Activated T-helper 2 cell treated with anti-CD3 and anti-CD28 coated beads, Interferon-gamma antibody, Interleukin-2, Interleukin-4, amounts not matched to agents 10 μg/mL and 5 μg/mL and 100 μg/mL, durations not matched to agents 14 hours and 24 hours and 36 hours (primary cell): ENCODE measurements at regions not wholly inside any gene's neighbourhood (a gene's known extent, or its start where the extent isn't known, plus 50 kb on each side); places are given as distances from the start of the nearest gene placed in this dataset.

ENCODE experiments used
- DNase-seq: peaks from one replicate; pipeline ENCODE4 v3.0.0; 2021; ENCODE audit warnings: low spot score
- H3K27ac Mint-ChIP-seq: one replicate; pipeline ENCODE4 v1.8.0; 2021; ENCODE audit warnings: mixed read lengths
- H3K27me3 Mint-ChIP-seq: one replicate; pipeline ENCODE4 v1.8.0; 2021; ENCODE audit warnings: low read depth, mixed read lengths
- H3K36me3 Mint-ChIP-seq: one replicate; pipeline ENCODE4 v1.8.0; 2021; ENCODE audit warnings: low read depth, mixed read lengths
- H3K4me1 Mint-ChIP-seq: one replicate; pipeline ENCODE4 v1.8.0; 2021; ENCODE audit warnings: low read depth, mixed read lengths
- H3K4me3 Mint-ChIP-seq: one replicate; pipeline ENCODE4 v1.8.0; 2021; ENCODE audit warnings: low read depth, mild to moderate bottlenecking, moderate library complexity, mixed read lengths
- H3K9me3 Mint-ChIP-seq: one replicate; pipeline ENCODE4 v1.8.0; 2021; ENCODE audit warnings: mixed read lengths
- intact Hi-C: fragments of 100-400 bp; cut with micrococcal nuclease; formaldehyde crosslinking; loops from one replicate; pipeline ENCODE4 v1.15.1; 2023

GRCh38 chr13:72657379-72657778 is 70.0 kb downstream of the MZT1 start:
- Mint-ChIP-seq H3K36me3 (no peaks in the 10 kb centered on the region), H3K27ac (no peak overlapping the region), H3K27me3 (peaks cover 4% of the 10 kb centered on the region), H3K9me3 (no peaks in the 10 kb centered on the region), H3K4me3 (no peak overlapping the region), H3K4me1 (no peaks in the 10 kb centered on the region)
- no peak for DNase-seq
- intact Hi-C loops = no loop called here

- Mint-ChIP-seq H3K27ac (no peak overlapping the region), H3K27me3 (peaks cover 6% of the 10 kb centered on the region), H3K36me3 (no peaks in the 10 kb centered on the region), H3K9me3 (no peaks in the 10 kb centered on the region), H3K4me3 (no peak overlapping the region), H3K4me1 (no peaks in the 10 kb centered on the region)
- DNase-seq = no peak
- intact Hi-C loops = no loop called here
Measured at GRCh38 chr13:72656357-72656756, 71.1 kb downstream of the MZT1 start.

- Mint-ChIP-seq H3K27me3 (peaks cover 11% of the 10 kb centered on the region), H3K4me3 (no peak overlapping the region), H3K27ac (no peak overlapping the region), H3K4me1 (no peaks in the 10 kb centered on the region), H3K9me3 (no peaks in the 10 kb centered on the region), H3K36me3 (no peaks in the 10 kb centered on the region)
- no peak for DNase-seq
- intact Hi-C loops = no loop called here
Measured at GRCh38 chr13:72653506-72653905, 73.9 kb downstream of the MZT1 start.

GRCh38 chr13:72652681-72653080 is 74.7 kb downstream of the MZT1 start:
- intact Hi-C loops = no loop called here
- Mint-ChIP-seq H3K4me1 (no peaks in the 10 kb centered on the region), H3K36me3 (no peaks in the 10 kb centered on the region), H3K27me3 (peaks cover 11% of the 10 kb centered on the region), H3K27ac (no peak overlapping the region), H3K9me3 (no peaks in the 10 kb centered on the region), H3K4me3 (no peak overlapping the region)
- DNase-seq = no peak

GRCh38 chr13:72651144-72651543 is 76.3 kb downstream of the MZT1 start:
- Mint-ChIP-seq H3K4me1 (no peaks in the 10 kb centered on the region), H3K4me3 (no peak overlapping the region), H3K27ac (no peak overlapping the region), H3K9me3 (no peaks in the 10 kb centered on the region), H3K27me3 (peaks cover 14% of the 10 kb centered on the region), H3K36me3 (no peaks in the 10 kb centered on the region)
- DNase-seq = no peak
- intact Hi-C loops = no loop called here

- Mint-ChIP-seq H3K27ac (no peak overlapping the region), H3K4me1 (no peaks in the 10 kb centered on the region), H3K36me3 (no peaks in the 10 kb centered on the region), H3K27me3 (peaks cover 14% of the 10 kb centered on the region), H3K4me3 (no peak overlapping the region), H3K9me3 (no peaks in the 10 kb centered on the region)
- no peak for DNase-seq
- intact Hi-C loops = no loop called here
Measured at GRCh38 chr13:72650051-72650700, 77.3 kb downstream of the MZT1 start.

GRCh38 chr13:72648513-72649065 is 78.8 kb downstream of the MZT1 start:
- no peak for DNase-seq
- Mint-ChIP-seq H3K4me3 (no peak overlapping the region), H3K4me1 (no peaks in the 10 kb centered on the region), H3K27me3 (peaks cover 13% of the 10 kb centered on the region), H3K9me3 (no peaks in the 10 kb centered on the region), H3K36me3 (no peaks in the 10 kb centered on the region), H3K27ac (no peak overlapping the region)
- intact Hi-C loops = no loop called here

- no peak for DNase-seq
- Mint-ChIP-seq H3K27ac (no peak overlapping the region), H3K27me3 (peaks cover 11% of the 10 kb centered on the region), H3K4me3 (no peak overlapping the region), H3K9me3 (no peaks in the 10 kb centered on the region), H3K4me1 (no peaks in the 10 kb centered on the region), H3K36me3 (no peaks in the 10 kb centered on the region)
- intact Hi-C loops = no loop called here
Measured at GRCh38 chr13:72647422-72647821, 80.0 kb downstream of the MZT1 start.

GRCh38 chr13:72645521-72645920 is 81.9 kb downstream of the MZT1 start:
- intact Hi-C loops = no loop called here
- Mint-ChIP-seq H3K4me1 (no peaks in the 10 kb centered on the region), H3K9me3 (no peaks in the 10 kb centered on the region), H3K27me3 (peaks cover 9% of the 10 kb centered on the region), H3K36me3 (no peaks in the 10 kb centered on the region), H3K27ac (no peak overlapping the region), H3K4me3 (no peak overlapping the region)
- no peak for DNase-seq

GRCh38 chr13:72643311-72643989 is 84.0 kb downstream of the MZT1 start:
- H3K27ac Mint-ChIP-seq = no peak overlapping the region
- peak; percentile 10 for DNase-seq
- H3K4me1 Mint-ChIP-seq = no peaks in the 10 kb centered on the region
- H3K4me3 Mint-ChIP-seq = no peak overlapping the region
- intact Hi-C loops = loop anchor here (2.0 kb wide), 1 partner anchor 137 kb away; the partner anchor contains the start of gene DIS3
- no peaks in the 10 kb centered on the region for H3K9me3 Mint-ChIP-seq
- H3K27me3 Mint-ChIP-seq = peaks cover 7% of the 10 kb centered on the region
- H3K36me3 Mint-ChIP-seq = no peaks in the 10 kb centered on the region

- no peaks in the 10 kb centered on the region for H3K9me3 Mint-ChIP-seq
- intact Hi-C loops = no loop called here
- H3K4me1 Mint-ChIP-seq = no peaks in the 10 kb centered on the region
- no peak overlapping the region for H3K4me3 Mint-ChIP-seq
- no peaks in the 10 kb centered on the region for H3K36me3 Mint-ChIP-seq
- no peak for DNase-seq
- peaks cover 3% of the 10 kb centered on the region for H3K27me3 Mint-ChIP-seq
- H3K27ac Mint-ChIP-seq = no peak overlapping the region
Measured at GRCh38 chr13:72639377-72639776, 88.1 kb downstream of the MZT1 start.

GRCh38 chr13:72638059-72638815 is 89.2 kb downstream of the MZT1 start:
- DNase-seq = no peak
- H3K4me1 Mint-ChIP-seq = no peaks in the 10 kb centered on the region
- intact Hi-C loops = no loop called here

GRCh38 chr13:72637561-72637960 is 89.9 kb downstream of the MZT1 start:
- H3K27ac Mint-ChIP-seq = no peak overlapping the region
- no peak for DNase-seq
- no peaks in the 10 kb centered on the region for H3K4me1 Mint-ChIP-seq
- H3K36me3 Mint-ChIP-seq = no peaks in the 10 kb centered on the region
- intact Hi-C loops = no loop called here
- peaks cover 3% of the 10 kb centered on the region for H3K27me3 Mint-ChIP-seq
- H3K4me3 Mint-ChIP-seq = no peak overlapping the region
- no peaks in the 10 kb centered on the region for H3K9me3 Mint-ChIP-seq

More at GRCh38 chr13:72638059-72638815, 89.2 kb downstream of the MZT1 start:
- peaks cover 3% of the 10 kb centered on the region for H3K27me3 Mint-ChIP-seq
- no peaks in the 10 kb centered on the region for H3K36me3 Mint-ChIP-seq
- no peak overlapping the region for H3K4me3 Mint-ChIP-seq
- H3K9me3 Mint-ChIP-seq = no peaks in the 10 kb centered on the region
- H3K27ac Mint-ChIP-seq = no peak overlapping the region
